Lung (tissue), 11 donors: ENCODE measurements at regions not wholly inside any gene's neighbourhood (a gene's known extent, or its start where the extent isn't known, plus 50 kb on each side); places are given as distances from the start of the nearest gene placed in this dataset.
A peak's percentile ranks its signal among the peaks of the same experiment; 100 is the strongest.

Source experiments
- ATAC-seq: fragments of 200-7000 bp; cut with Tn5 transposase; one replicate; pipeline ENCODE4 v1.9.1; 2020; ENCODE audit warnings: moderate number of reproducible peaks; ENCODE audit not compliant: insufficient read depth, low FRiP score
- DNase-seq, 3 donors: peaks; one replicate each; pipeline ENCODE4 v3.0.0-alpha.2; 2013 to 2017
- H3K27ac ChIP-seq, 2 donors: one replicate each; pipeline ENCODE4 v1.5.1; 2013; ENCODE audit warnings: mild to moderate bottlenecking in 2 of 2, moderate library complexity in 2 of 2, control low read depth in 1 of 2, inconsistent platforms in 1 of 2, low read depth in 1 of 2, low read length in 1 of 2
- H3K27me3 ChIP-seq, 3 donors: one replicate each; pipeline ENCODE4 v1.5.1; 2013; ENCODE audit warnings: low read length in 2 of 3; ENCODE audit not compliant: control insufficient read depth in 3 of 3, insufficient read depth in 3 of 3
- H3K36me3 ChIP-seq, 4 donors: one replicate each; pipeline ENCODE4 v1.5.1; 2013; ENCODE audit warnings: low read length in 4 of 4, mild to moderate bottlenecking in 1 of 4, moderate library complexity in 1 of 4; ENCODE audit not compliant: control insufficient read depth in 4 of 4, insufficient read depth in 4 of 4
- H3K4me1 ChIP-seq, 5 donors: one replicate each; pipeline ENCODE4 v1.5.1; 2013; ENCODE audit warnings: low read length in 5 of 5, mild to moderate bottlenecking in 2 of 5, moderate library complexity in 1 of 5; ENCODE audit not compliant: control insufficient read depth in 5 of 5, insufficient read depth in 5 of 5
- H3K4me3 ChIP-seq: one replicate; pipeline ENCODE4 v1.5.1; 2013; ENCODE audit warnings: mild to moderate bottlenecking, control low read depth, moderate library complexity
- H3K9ac ChIP-seq, 2 donors: one replicate each; pipeline ENCODE4 v1.5.1; 2013; ENCODE audit warnings: low read length in 2 of 2, control low read depth in 1 of 2; ENCODE audit not compliant: insufficient read depth in 1 of 2
- H3K9me3 ChIP-seq, 4 donors: one replicate each; pipeline ENCODE4 v1.5.1; 2013; ENCODE audit warnings: low read length in 3 of 4, mild to moderate bottlenecking in 1 of 4, moderate library complexity in 1 of 4; ENCODE audit not compliant: control insufficient read depth in 4 of 4, insufficient read depth in 3 of 4
- WGBS, 2 donors: extraction: QIAGEN DNeasy Blood & Tissue Kit; methylation state at CpG; one replicate each; pipeline ENCODE4 v1.1.7; 2013; 5-methylcytosine and 5-hydroxymethylcytosine counted together
- TF ChIP-seq, protein P1 (sequence below): IDR thresholded peaks from 2 replicates; pipeline ENCODE4 v1.5.1; 2012; ENCODE audit warnings: mild to moderate bottlenecking; ENCODE audit errors: control extremely low read depth, extremely low read depth
- donor health status: control.
- donor health status: control.
- donor health status: Bipolar disorder and iron deficiency.
- donor health status: healthy.
- donor health status: DM: yes; HTN: yes; CAD: no.

DNA sequence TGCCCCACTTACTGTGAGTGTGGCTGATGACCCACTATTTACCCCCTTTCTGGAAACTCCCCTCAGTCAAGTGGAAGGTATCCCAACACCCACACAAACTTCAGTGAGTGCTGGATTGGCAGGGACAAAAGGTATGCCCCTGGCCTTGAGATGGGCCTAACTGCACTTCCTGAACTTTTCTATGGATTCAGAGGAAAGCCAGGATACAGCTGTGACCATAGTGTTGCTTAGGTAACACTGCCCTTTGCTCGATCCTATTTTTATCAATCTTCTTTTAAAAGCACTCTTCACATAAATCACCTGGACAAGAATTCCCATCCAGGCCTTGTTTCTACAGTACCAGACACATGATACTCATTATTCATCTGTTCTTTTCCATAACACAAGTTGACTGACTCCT, 671.5 kb upstream of the SLC8A1 start:
- ATAC-seq (no peak), DNase-seq (no peak)
- no peaks in the 10 kb centered on the region for H3K4me1 ChIP-seq
- 38 to 72% methylated on average over 1 of the region's 1 CpG for WGBS, 2 donors
- no peak overlapping the region for H3K9ac ChIP-seq
- no peak overlapping the region for H3K27ac ChIP-seq
- H3K9me3 ChIP-seq = no peaks in the 10 kb centered on the region
- H3K4me3 ChIP-seq = no peak overlapping the region
- H3K36me3 ChIP-seq = no peaks in the 10 kb centered on the region
- no peaks in the 10 kb centered on the region for H3K27me3 ChIP-seq
- TF ChIP-seq, protein P1, sequence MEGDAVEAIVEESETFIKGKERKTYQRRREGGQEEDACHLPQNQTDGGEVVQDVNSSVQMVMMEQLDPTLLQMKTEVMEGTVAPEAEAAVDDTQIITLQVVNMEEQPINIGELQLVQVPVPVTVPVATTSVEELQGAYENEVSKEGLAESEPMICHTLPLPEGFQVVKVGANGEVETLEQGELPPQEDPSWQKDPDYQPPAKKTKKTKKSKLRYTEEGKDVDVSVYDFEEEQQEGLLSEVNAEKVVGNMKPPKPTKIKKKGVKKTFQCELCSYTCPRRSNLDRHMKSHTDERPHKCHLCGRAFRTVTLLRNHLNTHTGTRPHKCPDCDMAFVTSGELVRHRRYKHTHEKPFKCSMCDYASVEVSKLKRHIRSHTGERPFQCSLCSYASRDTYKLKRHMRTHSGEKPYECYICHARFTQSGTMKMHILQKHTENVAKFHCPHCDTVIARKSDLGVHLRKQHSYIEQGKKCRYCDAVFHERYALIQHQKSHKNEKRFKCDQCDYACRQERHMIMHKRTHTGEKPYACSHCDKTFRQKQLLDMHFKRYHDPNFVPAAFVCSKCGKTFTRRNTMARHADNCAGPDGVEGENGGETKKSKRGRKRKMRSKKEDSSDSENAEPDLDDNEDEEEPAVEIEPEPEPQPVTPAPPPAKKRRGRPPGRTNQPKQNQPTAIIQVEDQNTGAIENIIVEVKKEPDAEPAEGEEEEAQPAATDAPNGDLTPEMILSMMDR = no peak

DNA sequence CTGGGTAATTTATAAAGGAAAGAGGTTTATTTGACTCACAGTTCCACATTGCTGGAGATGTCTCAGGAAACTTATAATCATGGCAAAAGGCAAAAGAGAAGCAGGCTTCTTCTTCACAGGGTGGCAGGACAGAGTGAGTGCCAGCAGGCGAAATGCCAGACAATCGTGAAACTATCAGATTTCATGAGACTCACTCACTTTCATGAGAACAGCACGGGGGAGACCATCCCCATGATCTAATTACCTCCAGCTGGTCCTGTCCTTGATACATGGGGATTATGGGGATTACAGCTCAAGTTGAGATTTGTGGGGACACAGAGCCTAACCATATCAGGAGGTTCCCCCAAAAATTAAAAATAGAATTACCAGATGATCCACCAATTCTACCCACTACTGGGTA, 675.5 kb upstream of the SLC8A1 start:
- no peaks in the 10 kb centered on the region for H3K36me3 ChIP-seq
- no peaks in the 10 kb centered on the region for H3K27me3 ChIP-seq
- no peak overlapping the region for H3K4me3 ChIP-seq
- ATAC-seq (no peak), DNase-seq (no peak)
- TF ChIP-seq, protein P1 = no peak
- H3K9ac ChIP-seq = no peak overlapping the region
- no peak overlapping the region for H3K27ac ChIP-seq
- H3K9me3 ChIP-seq = no peaks in the 10 kb centered on the region
- H3K4me1 ChIP-seq = no peaks in the 10 kb centered on the region
- 66 to 69% methylated on average over 3 of the region's 3 CpGs for WGBS, 2 donors

DNA sequence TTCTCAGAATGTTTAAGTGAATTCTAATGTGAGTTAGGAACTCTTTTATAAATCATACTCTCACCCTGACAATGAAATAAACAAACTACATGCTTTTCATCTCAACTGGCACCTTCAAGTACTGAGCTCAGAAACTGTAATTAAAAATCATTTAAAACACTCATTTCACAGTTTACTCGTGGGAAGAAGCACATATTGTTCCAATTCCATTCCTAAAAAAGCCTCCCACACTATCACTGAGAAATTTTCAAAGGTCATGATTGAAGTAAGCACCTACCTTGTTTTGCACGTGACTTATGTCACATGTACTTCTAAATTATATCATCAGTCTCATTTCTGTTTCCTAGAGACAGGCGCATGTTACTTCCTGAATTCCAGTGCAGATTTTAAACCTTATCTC, 678.1 kb upstream of the SLC8A1 start:
- DNase-seq = peak in 2 of 3 donors; percentile 19 to 25
- Histone ChIP-seq H3K9me3 (no peaks in the 10 kb centered on the region), H3K36me3 (no peaks in the 10 kb centered on the region), H3K9ac (no peak overlapping the region), H3K4me3 (no peak overlapping the region), H3K27ac (no peak overlapping the region), H3K4me1 (no peaks in the 10 kb centered on the region), H3K27me3 (no peaks in the 10 kb centered on the region)
- TF ChIP-seq, protein P1 = no peak
- ATAC-seq = no peak
- 31 to 40% methylated on average over 3 of the region's 3 CpGs for WGBS, 2 donors

DNA sequence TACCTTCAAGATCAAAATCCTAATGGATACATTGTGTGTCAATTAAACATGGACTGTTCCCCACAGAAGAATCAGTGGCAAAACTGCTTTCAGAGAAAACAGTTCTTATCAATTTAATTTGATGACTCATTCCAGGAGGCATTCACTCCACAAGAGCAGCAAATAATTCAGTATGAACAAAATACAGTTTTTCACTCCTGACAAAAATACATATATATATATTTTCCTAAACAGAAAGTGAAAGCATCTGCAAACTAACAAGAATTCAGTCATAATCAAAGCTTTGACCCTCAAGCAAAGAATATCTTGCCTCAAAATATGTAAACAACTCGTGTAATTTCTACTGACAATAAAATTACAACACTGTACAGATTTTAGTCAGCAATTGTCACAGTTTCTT, 685.1 kb upstream of the SLC8A1 start:
- H3K36me3 ChIP-seq = no peaks in the 10 kb centered on the region
- no peaks in the 10 kb centered on the region for H3K4me1 ChIP-seq
- peak in 1 of 3 donors; percentile 2 for DNase-seq
- H3K27ac ChIP-seq = no peak overlapping the region
- H3K9me3 ChIP-seq = no peaks in the 10 kb centered on the region
- H3K27me3 ChIP-seq = no peaks in the 10 kb centered on the region
- TF ChIP-seq, protein P1 = no peak
- WGBS, 2 donors = 29 to 41% methylated on average over 1 of the region's 1 CpG
- no peak overlapping the region for H3K4me3 ChIP-seq
- ATAC-seq = no peak
- H3K9ac ChIP-seq = no peak overlapping the region
